ENCODE measurements at regions not wholly inside any gene's neighbourhood (a gene's known extent, or its start where the extent isn't known, plus 50 kb on each side); places are given as distances from the start of the nearest gene placed in this dataset.

GRCh38 chr3:181558870-181559269 is 152.9 kb upstream of the SOX2 start:
- TF ChIP-seq POLR2A (IDR thresholded peaks at IDR 0.05) (no peak), CTCF (IDR thresholded peaks at IDR 0.05) (no peak), POLR2AphosphoS5 (IDR thresholded peaks at IDR 0.05) (no peak), EP300 (IDR thresholded peaks at IDR 0.05) (no peak)
- Histone ChIP-seq H3K4me3 (no peak overlapping the region), H3K9me3 (no peaks in the 10 kb centered on the region), H3K36me3 (no peaks in the 10 kb centered on the region), H3K4me1 (no peaks in the 10 kb centered on the region), H3K27ac (no peak overlapping the region), H3K27me3 (no peaks in the 10 kb centered on the region)
- 58% methylated on average over 2 of the region's 2 CpGs for WGBS
- DNase-seq (ENCODE audit: low spot score in 2 of 2), result no peak

- WGBS, result 73% methylated on average over 3 of the region's 3 CpGs
- DNase-seq (ENCODE audit: low spot score in 2 of 2), result no peak
- TF ChIP-seq POLR2A (IDR thresholded peaks at IDR 0.05) (no peak), CTCF (IDR thresholded peaks at IDR 0.05) (no peak), POLR2AphosphoS5 (IDR thresholded peaks at IDR 0.05) (no peak)
Measured at GRCh38 chr3:181555681-181556080, 156.0 kb upstream of the SOX2 start.

GRCh38 chr3:181554233-181554765 is 157.4 kb upstream of the SOX2 start:
- Histone ChIP-seq H3K4me1 (no peaks in the 10 kb centered on the region), H3K27me3 (no peaks in the 10 kb centered on the region), H3K27ac (no peak overlapping the region), H3K4me3 (no peak overlapping the region), H3K36me3 (no peaks in the 10 kb centered on the region), H3K9me3 (no peaks in the 10 kb centered on the region)
- no peak for TF ChIP-seq POLR2AphosphoS5 (IDR thresholded peaks at IDR 0.05)
- no peak for TF ChIP-seq POLR2A (IDR thresholded peaks at IDR 0.05)
- TF ChIP-seq CTCF (IDR thresholded peaks at IDR 0.05), result no peak
- no peak for TF ChIP-seq EP300 (IDR thresholded peaks at IDR 0.05)
- DNase-seq (ENCODE audit: low spot score in 2 of 2), result no peak

More at GRCh38 chr3:181555681-181556080, 156.0 kb upstream of the SOX2 start:
- H3K9me3 ChIP-seq, result no peaks in the 10 kb centered on the region
- H3K27ac ChIP-seq, result no peak overlapping the region
- no peak overlapping the region for H3K4me3 ChIP-seq
- no peaks in the 10 kb centered on the region for H3K36me3 ChIP-seq
- H3K27me3 ChIP-seq, result no peaks in the 10 kb centered on the region
- no peaks in the 10 kb centered on the region for H3K4me1 ChIP-seq

GRCh38 chr3:181549266-181549665 is 162.5 kb upstream of the SOX2 start:
- Histone ChIP-seq H3K9me3 (no peaks in the 10 kb centered on the region), H3K4me1 (no peaks in the 10 kb centered on the region), H3K27me3 (no peaks in the 10 kb centered on the region), H3K27ac (no peak overlapping the region), H3K36me3 (no peaks in the 10 kb centered on the region), H3K4me3 (no peak overlapping the region)
- WGBS, result 24% methylated on average over 3 of the region's 3 CpGs
- DNase-seq (ENCODE audit: low spot score in 2 of 2), result no peak
- TF ChIP-seq POLR2A (IDR thresholded peaks at IDR 0.05) (no peak), POLR2AphosphoS5 (IDR thresholded peaks at IDR 0.05) (no peak), CTCF (IDR thresholded peaks at IDR 0.05) (no peak), EP300 (IDR thresholded peaks at IDR 0.05) (no peak)

GRCh38 chr3:181541414-181541813 is 170.3 kb upstream of the SOX2 start:
- no peaks in the 10 kb centered on the region for H3K4me1 ChIP-seq
- no peaks in the 10 kb centered on the region for H3K36me3 ChIP-seq
- H3K27ac ChIP-seq, result no peak overlapping the region
- DNase-seq (ENCODE audit: low spot score in 2 of 2), result no peak
- no peak overlapping the region for H3K4me3 ChIP-seq
- H3K27me3 ChIP-seq, result no peaks in the 10 kb centered on the region
- WGBS, result 87% methylated on average over 2 of the region's 2 CpGs
- H3K9me3 ChIP-seq, result no peaks in the 10 kb centered on the region
- TF ChIP-seq POLR2AphosphoS5 (IDR thresholded peaks at IDR 0.05) (no peak), POLR2A (IDR thresholded peaks at IDR 0.05) (no peak), EP300 (IDR thresholded peaks at IDR 0.05) (no peak), CTCF (IDR thresholded peaks at IDR 0.05) (no peak)
